HG03439 (cell line): ENCODE measurements at regions not wholly inside any gene's neighbourhood (a gene's known extent, or its start where the extent isn't known, plus 50 kb on each side); places are given as distances from the start of the nearest gene placed in this dataset.

ENCODE experiments used
- ATAC-seq: cut with Tn5 transposase; IDR thresholded peaks from one replicate; pipeline ENCODE4 v1.9.1; 2021; ENCODE audit warnings: mild to moderate bottlenecking, moderate library complexity; ENCODE audit not compliant: unreplicated experiment

- no peak for ATAC-seq
Measured at GRCh38 chr15:70556779-70557178, 206.6 kb downstream of the UACA start.

- no peak for ATAC-seq
Measured at GRCh38 chr15:70556151-70556741, 207.1 kb downstream of the UACA start.

GRCh38 chr15:70555713-70556112 lies 207.6 kb downstream of the UACA start:
- ATAC-seq: no peak

- no peak for ATAC-seq
Measured at GRCh38 chr15:70547846-70548487, 215.4 kb downstream of the UACA start.

- ATAC-seq: no peak
Measured at GRCh38 chr15:70545526-70545925, 217.8 kb downstream of the UACA start.

- ATAC-seq: no peak
Measured at GRCh38 chr15:70541511-70541910, 221.8 kb downstream of the UACA start.

- no peak for ATAC-seq
Measured at GRCh38 chr15:70539912-70540530, 223.3 kb downstream of the UACA start.

GRCh38 chr15:70539409-70539808 lies 223.9 kb downstream of the UACA start:
- ATAC-seq: no peak

- ATAC-seq: no peak
Measured at GRCh38 chr15:70538278-70538677, 225.1 kb downstream of the UACA start.

- no peak for ATAC-seq
Measured at GRCh38 chr15:70535955-70536338, 227.4 kb downstream of the UACA start.

- no peak for ATAC-seq
Measured at GRCh38 chr15:70535071-70535954, 228.0 kb downstream of the UACA start.

GRCh38 chr15:70533931-70534742 lies 229.2 kb downstream of the UACA start:
- ATAC-seq: no peak

- no peak for ATAC-seq
Measured at GRCh38 chr15:70532531-70533186, 230.7 kb downstream of the UACA start.

- ATAC-seq: no peak
Measured at GRCh38 chr15:70531576-70531975, 231.8 kb downstream of the UACA start.

GRCh38 chr15:70530906-70531305 lies 232.5 kb downstream of the UACA start:
- no peak for ATAC-seq

- ATAC-seq: no peak
Measured at GRCh38 chr15:70530503-70530902, 232.9 kb downstream of the UACA start.

- ATAC-seq: no peak
Measured at GRCh38 chr15:70530017-70530499, 233.3 kb downstream of the UACA start.

GRCh38 chr15:70528816-70529215 lies 234.5 kb downstream of the UACA start:
- ATAC-seq: no peak

- ATAC-seq: peak; percentile 68
Measured at GRCh38 chr15:70528270-70528706, 235.1 kb downstream of the UACA start.

- ATAC-seq: no peak
Measured at GRCh38 chr15:70526974-70527325, 236.4 kb downstream of the UACA start.
